NCI-H748 treated with DMSO at 0.1 percent for 48 hours (cell line): ENCODE measurements at regions not wholly inside any gene's neighbourhood (a gene's known extent, or its start where the extent isn't known, plus 50 kb on each side); places are given as distances from the start of the nearest gene placed in this dataset.

Experiments
- DNase-seq: peaks from one replicate; lab custom pipeline; 2025; lab: John Stamatoyannopoulos, UW

DNA sequence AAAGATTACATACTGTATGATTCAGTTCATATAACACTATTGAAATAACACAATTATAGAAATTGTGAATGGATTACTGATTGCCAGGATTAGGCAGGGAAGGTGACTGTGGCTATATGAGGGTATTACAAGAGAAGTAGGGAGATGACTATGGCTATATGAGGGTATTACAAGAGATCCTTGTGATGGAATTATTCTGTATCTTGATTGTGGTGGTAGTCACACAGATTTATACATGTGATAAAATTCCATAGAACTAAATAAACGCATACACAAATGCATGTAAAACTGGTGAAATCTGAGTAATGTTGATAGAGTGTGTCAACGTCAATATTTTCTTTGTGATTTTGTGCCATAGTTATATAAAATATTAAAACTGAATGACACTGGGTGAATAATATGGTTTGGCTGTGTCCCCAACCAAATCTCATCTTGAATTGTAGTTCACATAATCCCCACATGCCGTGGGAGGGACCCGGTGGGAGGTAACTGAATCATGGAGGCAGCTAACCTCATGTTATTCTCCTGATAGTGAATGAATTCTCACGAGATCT, 615.6 kb upstream of the PKN2 start:
- DNase-seq = no peak

DNA sequence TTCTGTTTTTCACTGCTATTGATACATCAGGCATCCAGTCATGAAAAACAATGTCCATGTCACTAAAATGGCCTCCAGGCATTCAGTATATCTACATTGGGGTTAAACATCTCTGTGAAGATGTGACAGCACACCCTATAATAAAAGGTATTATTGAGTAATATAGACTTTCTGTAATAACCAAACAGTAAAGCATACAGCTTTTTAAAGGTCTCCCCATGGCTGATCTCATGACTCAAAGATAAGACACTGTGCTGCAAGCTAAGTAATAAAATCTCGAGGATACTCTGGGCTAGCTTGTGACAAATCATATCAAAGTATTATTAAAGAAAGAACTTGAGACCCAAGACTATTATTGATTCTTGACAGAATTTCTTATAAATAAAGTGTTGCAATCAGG, 613.1 kb upstream of the PKN2 start:
- DNase-seq = no peak

DNA sequence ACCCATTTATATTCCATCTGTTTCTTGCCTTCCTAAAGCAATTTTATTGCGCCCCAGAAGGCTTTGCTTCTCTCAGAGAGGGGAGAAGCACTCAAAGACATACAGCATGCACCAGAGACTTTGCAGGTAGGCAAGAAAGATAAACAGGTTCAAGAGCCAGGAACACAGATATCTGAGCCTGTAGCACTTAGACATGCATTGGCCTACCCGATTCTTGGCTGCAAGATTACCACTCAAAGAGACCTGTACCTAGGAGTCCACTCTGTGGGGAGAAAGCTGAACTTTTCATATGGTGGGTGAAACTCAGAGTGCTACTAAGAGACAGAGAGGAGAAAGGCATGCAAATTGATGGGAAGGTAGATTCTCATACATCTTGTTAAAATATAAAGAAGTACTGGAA, 609.4 kb upstream of the PKN2 start:
- no peak for DNase-seq

- DNase-seq = no peak
These were observed 608.3 kb upstream of the PKN2 start for GRCh38 chr1:88075813-88076212.

DNA sequence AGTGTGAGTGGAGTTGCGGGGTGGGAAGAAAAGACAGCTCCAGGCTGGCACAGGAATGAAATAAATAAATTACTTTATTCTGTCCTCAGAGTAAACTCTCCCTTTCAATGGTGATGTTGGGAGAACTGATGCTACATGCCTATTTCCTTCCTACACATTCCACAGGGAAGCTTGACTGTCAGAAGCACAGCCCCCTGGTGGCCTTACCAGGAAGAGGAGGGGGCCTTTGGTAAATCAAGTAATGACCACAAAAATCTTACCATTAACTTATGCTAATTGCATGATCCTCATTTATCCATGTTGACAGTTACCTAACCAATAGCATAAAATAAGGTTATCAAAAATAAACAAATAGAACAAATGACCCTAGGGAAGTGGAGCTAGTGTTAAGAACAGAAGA, 605.0 kb upstream of the PKN2 start:
- DNase-seq = no peak

GRCh38 chr1:88080875-88081274, 603.2 kb upstream of the PKN2 start:
- no peak for DNase-seq

DNA sequence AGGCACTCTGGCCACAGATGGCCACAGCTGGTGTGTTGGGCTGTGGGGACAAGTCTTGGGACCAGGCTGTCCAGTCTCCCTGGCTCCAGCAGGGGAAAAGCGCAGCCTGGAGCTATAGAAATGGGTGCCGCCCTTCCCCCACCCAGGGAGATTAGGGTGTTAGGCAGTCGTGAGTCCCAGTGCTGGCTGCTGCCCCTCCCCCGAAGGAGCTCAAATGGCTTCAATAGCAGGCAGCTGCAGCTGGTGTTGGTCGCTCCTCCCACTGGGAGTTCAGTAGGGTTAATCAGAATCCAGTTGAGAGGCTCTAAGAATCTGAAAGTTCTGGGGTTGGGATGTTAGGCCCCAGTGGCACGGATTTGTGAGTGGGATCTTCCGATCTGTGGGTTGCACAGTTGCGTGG, 595.6 kb upstream of the PKN2 start:
- no peak for DNase-seq

- DNase-seq = no peak
These were observed 594.1 kb upstream of the PKN2 start for GRCh38 chr1:88089961-88090360.

- DNase-seq = no peak
These were observed 585.2 kb upstream of the PKN2 start for GRCh38 chr1:88098881-88099280.

- no peak for DNase-seq
These were observed 583.0 kb upstream of the PKN2 start for GRCh38 chr1:88101041-88101440.

DNA sequence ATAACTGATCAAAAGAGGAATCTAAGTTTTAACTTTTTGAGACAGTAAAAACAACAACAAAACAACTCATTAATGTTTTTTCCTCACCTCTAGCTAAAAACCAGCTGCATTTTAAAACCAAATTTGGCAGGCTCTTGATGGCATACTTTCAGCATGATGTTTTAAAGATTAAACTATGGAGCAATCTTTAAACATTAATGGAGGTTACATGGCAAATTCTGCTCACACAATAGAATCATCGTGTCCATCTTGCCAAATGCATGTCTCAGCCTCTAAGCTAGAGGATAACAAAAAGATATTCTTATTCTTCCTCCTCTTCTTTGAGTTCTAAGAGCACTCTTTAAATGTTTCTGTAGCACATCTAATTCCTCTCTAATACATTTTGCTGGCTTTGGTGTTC, 579.8 kb upstream of the PKN2 start:
- DNase-seq = no peak

DNA sequence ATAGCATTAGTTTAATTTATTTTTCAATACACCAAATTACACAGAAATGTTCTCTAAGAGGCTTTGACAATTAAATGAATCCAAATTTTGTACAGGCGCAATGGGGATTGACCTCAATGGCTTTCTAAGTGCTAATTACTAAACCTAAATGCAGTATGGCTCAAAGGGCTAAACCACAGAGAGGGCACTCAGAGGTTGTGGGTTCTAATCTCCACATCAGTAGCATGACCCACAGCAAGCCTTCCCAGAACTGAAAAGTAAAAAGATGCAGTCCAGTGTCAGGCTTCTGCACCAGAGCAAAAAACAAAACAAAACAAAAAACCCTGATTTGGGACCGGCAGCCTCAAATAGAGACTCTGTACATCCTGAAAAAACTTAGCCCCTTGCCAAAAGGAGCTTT, 579.2 kb upstream of the PKN2 start:
- DNase-seq = no peak

- DNase-seq = no peak
These were observed 572.3 kb upstream of the PKN2 start for GRCh38 chr1:88111816-88112215.

- DNase-seq = no peak
These were observed 566.5 kb upstream of the PKN2 start for GRCh38 chr1:88117597-88117996.

- DNase-seq = no peak
These were observed 565.8 kb upstream of the PKN2 start for GRCh38 chr1:88118176-88118845.

DNA sequence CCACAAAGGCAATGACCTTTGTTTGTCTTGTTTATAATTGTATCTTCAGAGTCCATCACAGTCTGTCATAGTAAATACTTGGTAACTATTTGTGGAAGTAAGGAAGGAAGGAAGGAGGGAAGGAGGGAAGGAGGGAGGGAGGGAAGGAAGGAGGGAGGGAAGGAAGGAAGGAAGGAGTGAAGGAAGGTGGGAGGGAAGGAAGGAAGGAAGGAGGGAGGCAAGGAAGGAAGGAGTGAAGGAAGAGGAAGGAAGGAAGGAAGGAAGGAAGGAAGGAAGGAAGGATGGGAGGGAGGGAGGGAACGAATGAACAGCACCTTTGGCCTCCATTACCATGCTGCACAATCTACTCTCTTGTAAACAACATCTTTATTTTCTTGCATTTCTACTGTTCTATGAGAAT, 559.5 kb upstream of the PKN2 start:
- DNase-seq = no peak

- no peak for DNase-seq
These were observed 557.6 kb upstream of the PKN2 start for GRCh38 chr1:88126467-88126866.

DNA sequence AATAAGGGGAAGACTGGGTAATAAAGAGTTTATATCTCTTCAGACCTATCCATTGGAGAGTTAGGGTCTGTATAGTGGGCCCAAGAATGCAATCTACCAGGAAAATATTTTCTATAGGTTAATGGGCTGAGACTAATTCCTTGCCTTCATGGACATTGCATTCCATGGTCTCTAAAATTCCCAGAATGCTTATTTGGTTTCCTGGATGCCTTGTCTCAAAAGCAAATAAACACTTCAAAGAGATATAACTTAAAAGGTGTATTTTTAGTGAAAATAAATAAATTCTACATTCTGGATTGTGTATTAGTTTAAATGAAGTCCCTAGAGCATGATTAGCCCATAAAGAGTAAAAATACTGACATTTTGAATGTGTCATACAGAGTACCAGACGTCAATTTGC, 550.1 kb upstream of the PKN2 start:
- no peak for DNase-seq

GRCh38 chr1:88134983-88135921, 548.8 kb upstream of the PKN2 start:
- DNase-seq = no peak

DNA sequence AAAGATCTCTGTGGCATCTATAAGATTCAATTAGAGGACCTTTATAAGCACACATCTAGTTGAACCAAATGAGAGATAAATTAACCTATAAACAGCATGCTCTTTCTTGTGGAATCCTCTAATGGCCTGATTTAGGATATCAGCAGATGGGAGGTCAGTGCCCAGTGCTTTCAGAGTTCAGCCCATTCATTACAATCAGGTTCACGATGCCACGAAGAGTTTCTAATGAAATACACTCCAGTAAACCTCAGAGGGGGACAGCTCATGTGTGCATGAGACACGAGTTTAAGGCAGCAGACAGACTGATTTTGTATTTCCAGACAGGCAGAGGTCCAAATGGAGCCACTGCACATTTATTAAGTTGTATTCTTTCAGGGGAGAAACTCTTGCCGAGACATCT, 544.4 kb upstream of the PKN2 start:
- DNase-seq = no peak

DNA sequence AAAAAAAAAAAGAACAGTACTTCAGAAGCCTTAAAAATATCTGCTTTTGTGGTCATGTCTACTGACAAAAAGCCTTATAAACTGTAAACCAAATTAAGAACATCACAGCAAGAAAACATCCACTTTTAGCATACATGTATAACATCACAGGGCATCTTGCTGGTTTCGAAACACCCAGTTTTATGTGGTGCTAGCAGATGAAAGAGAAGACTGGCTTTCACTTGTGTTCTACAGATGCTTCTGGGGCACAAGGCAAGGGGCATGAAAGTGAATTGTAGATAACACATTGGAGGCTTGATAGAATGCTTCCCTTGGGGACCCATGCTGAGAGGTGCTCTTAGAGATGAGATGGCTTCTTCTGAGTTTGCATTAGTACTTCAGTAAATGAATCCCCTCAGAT, 543.7 kb upstream of the PKN2 start:
- no peak for DNase-seq

DNA sequence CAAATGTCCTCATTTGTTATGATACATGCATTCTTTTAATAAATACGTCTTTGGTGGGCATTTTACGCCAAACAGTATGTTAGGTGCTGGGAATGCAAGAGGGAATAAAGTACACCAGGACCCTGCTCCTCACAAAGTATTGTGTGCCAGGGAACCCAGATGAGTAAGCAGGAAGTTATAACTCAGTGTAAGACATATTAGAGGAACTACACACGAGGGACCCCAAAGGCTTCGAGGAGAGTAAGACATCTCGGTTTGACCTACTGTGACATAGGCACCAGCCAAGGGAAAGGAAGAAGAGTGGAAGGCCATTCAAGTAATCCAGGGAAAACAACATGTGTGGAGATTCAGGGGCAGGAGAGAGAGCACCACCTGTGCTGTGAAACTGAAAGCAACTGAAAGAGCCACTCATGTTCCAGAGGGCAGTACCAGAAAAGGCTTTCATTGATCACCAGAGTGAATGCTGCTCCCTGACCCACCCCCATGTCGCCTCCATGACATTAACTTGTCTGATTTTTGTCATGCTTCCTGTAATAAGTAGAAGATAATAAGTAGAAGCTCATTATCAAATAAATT, 542.5 kb upstream of the PKN2 start:
- no peak for DNase-seq

DNA sequence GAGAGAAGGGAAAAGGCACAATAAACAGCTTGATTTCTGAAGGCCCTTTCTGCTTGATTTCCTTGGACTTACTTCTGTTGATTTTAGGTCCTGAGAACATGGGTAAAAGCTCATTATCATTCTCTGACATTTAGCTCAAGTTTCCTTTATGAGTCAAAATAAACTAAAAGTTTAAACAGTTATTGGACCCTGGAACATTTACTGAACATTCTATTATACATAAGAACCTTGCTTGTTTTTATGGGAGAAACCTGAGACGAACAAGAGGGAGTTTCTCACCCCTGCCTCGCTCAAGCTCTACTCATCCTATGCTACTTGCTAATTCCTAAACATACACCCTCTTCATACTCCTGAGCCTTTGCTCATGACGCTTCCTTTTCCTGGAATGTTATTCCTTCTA, 538.3 kb upstream of the PKN2 start:
- DNase-seq = no peak
